Right hindlimb (tissue), 1 donor: ENCODE measurements at regions not wholly inside any gene's neighbourhood (a gene's known extent, or its start where the extent isn't known, plus 50 kb on each side); places are given as distances from the start of the nearest gene placed in this dataset.
"Not testable (repeated sequence)": the region's sequence is repeated elsewhere in the genome, so short reads cannot be mapped to it uniquely, and the experiment has no call there.

Experiments
- DNase-seq: peaks from one replicate; pipeline ENCODE4 v3.0.0-alpha.2; 2018

DNA sequence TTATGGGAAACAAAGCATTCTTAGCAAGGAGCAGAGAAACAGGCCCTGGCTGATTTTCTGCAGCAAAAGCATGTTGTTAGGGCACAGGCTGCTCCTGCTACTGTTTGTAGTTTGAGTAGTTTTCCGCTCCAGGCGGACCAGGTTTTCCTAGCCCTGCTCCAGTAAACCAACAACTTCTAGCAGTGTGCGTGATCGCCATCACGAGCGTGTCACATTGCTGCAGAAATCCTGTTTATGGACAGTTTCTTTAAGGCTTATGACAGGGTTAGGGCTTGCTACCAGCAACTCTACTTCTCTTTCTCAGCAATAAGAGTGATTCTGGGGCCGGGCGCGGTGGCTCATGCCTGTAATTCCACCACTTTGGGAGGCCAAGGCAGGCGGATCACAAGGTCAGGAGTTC is 803.9 kb upstream of the CDH10 start:
- DNase-seq: no peak

DNA sequence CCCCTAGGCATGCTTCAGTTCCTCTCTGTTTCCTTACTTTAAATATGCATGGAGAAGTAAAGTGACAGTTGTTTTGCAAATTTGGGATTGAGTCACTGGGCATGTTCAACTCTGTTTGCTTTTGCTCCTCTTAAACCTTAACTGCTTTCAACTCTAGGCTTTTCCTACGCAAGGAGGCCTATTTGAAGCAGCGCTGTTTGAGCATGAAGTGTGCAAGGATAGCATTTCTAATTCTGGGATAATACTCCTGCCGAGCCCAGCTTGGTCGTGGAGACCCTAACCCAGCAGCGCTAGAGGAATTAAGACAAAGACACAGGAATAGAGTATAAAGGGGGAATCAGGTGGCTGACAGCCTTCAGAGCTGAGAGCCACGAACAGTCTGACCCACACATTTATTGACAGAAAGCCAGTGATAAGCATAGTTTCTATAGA is 803.4 kb upstream of the CDH10 start:
- no peak for DNase-seq

DNA sequence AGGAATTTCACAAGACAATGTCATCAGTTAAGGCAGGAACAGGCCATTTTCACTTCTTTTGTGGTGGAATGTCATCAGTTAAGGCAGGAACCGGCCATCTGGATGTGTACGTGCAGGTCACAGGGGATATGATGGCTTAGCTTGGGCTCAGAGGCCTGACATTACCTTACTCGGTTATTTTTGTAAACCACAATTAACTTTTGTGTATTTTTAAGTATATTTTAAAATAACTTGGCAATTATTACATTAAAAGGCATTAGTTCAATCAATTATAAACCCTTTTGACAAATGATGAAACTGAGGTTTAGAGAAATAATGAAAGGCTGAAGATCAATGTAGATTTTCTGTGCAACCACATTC is 801.3 kb upstream of the CDH10 start:
- not testable (repeated sequence) for DNase-seq

DNA sequence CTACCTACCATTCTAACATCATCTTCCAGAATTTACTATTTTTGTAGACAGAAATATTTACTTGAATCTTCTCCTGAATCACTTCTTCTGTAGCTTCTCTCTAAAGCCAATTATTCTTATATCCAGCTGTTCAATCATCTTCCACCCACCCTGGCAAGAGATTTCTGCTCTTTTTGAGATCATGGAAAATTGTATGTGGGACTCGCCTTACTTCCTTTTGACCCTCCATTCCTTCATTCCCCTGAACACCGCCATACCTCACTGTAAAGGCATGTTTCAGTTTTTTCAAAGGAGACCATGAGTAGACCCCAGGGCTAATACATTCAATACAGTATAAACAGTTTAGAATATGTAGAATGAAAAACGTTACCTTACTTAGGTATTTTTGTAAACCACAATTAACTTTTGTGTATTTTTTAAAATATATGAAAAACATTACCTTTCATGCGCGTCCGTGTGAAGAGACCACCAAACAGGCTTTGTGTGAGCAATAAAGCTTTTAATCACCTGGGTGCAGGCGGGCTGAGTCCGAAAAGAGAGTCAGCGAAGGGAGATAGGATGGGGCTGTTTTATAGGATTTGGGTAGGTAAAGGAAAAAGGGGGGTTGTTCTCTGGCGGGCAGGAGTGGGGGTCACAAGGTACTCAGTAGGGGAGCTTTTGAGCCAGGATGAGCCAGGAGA is 800.7 kb upstream of the CDH10 start:
- DNase-seq: not testable (repeated sequence)

DNA sequence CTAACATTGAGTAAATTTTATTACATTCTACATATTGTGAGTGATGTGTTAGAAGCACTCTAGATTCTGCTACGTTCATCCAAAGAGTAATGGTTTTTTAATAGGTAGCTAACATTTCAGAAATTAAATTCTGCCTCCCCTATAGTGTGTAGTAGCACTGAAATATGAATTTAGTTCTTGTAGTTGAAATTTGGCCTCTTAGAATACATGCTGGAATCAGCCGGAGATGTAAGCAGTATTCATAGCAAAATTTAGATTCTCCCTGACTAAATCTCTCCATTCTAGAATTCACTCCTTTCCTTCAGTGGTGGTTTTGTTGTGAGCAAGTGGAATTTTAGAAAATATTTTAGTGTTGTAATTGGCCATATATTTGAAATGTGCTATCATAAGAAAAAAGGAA is 799.9 kb upstream of the CDH10 start:
- DNase-seq: no peak

DNA sequence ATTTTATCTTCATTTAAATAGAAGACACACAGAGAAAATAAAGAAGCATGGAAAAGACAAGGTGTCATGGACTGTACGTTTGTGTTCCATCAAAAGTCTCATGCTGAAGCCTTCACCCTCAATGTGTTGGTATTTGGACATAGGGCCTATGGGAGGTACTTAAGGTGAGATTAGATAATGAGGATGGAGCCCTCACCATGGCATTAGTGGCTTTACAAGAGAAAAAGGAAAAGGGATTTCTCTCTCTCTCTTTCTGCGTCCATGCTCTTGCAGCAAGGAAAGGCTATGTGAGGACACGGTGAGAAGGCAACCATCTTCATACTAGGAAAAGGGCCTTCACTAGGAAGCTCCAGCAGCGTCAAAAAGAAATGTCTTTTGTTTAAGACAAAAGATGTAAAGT is 797.0 kb upstream of the CDH10 start:
- DNase-seq: no peak

DNA sequence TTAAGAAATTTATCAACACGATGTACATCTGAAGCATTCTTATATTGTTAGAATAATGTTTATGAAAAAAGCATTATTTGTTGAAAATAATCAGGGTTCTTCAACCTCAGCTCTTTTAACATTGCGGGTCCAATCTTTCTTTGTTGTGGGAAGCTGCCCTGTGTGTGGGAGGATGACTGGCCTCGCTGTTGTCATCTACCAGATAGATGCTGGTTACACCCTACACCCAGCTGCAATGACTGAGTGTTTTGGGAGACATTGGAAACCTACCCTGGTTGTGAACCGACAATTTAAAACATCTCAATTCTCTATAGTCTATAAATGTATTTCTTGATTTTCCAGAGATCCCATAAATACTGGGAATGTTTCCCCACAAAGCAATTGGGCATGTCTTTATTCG is 794.2 kb upstream of the CDH10 start:
- no peak for DNase-seq

DNA sequence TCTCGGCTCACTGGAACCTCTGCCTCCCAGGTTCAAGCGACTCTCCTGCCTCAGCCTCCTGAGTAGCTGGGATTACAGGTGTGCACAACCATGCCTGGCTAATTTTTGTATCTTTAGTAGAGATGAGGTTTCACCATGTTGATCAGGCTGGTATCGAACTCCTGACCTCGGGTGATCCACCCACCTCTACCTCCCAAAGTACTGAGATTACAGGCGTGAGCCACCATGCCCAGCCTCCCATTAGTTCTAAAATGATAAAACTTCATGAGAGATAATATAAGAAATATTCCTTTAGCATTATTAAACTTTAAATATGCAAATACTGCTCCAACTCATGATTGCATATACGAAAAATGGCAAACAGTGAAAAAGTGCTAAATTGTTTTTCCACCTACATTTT is 793.6 kb upstream of the CDH10 start:
- DNase-seq: not testable (repeated sequence)

DNA sequence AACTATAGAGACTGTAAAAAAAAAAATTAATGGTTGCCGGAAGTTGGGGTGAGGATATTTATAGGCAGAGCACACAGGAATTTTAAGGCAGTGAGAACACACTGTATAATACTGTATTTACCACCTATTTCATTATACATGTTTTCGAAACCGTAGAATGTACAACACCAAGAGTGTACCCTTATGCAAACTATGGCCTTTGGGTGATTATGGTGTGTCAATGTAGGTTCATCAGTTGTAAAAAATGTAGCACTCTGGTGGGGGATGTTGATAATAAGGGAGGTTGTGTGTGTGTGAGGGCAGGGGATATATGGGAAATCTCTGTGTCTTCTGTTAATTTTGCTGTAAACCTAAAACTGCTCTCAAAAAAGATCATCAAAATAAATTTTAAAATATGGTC is 791.7 kb upstream of the CDH10 start:
- no peak for DNase-seq

DNA sequence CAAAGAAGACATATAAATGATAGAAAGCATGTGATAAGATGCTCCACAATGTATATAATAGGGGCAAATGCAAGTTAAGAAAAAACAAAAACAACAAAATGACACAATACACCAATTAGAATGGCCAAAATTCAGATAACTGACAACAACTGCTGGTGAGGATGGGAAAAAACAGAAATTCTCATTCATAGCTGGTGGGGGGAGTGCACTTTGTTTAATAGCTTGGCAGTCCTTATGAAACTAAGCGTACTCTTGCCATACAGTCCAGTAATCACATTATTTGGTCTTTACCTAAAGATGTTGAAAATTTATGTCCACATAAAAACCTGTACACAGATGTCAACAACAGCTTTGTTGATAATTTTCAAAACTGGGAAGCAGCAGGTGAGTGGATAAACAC is 791.1 kb upstream of the CDH10 start:
- DNase-seq: no peak

DNA sequence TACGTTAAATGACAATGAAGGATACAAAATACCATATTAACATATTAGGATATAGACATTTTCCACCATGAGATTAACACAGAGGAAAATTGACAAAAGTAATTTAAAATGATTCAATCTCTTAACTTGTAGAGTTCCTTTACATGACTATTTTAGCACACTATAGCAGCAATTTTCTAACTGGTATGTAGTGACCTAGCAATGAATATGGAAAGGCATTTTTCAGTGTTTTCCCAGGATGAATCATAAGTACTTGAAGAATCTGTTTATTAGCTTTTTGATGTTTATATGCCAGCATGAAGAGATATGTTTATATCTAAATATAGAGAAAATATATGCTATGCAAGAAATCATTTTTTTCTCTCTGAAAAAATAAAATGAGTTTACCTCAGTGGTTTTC is 782.5 kb upstream of the CDH10 start:
- no peak for DNase-seq

DNA sequence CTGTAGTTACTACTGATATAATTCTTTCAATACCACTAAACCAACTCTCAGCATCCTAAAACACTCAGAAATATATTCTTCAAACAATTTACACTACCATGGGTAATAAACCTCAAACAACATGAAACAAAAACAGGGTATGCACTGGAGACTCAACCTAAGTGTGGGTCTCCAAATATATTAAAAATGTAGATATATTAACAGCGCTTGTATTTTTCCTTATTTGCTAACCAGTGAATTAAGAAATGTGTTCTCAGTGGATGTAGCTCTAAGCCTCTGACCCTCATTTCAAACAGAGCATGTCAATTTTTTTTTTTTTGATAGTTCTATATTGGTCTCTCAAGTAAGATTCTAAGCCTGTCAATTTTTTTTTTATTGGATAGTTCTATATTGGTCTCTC is 778.5 kb upstream of the CDH10 start:
- no peak for DNase-seq

DNA sequence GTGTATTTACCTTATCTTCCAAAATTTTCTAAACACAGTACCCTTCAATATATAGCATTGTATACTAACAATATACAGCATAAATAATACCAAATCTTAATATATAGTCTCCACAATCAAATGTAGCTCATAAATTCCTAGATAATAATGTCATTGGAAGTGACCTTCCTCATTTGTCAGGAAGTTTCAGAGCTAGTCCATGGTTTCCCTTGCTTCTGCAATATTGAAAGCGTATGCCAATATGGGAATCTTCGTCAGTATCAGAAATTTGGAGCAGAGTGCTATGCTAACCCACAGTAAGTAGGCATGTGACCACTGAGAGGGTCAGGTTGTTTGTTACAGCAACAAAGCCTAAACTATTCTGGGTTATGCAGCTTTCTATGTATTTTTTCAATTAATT is 774.9 kb upstream of the CDH10 start:
- no peak for DNase-seq

DNA sequence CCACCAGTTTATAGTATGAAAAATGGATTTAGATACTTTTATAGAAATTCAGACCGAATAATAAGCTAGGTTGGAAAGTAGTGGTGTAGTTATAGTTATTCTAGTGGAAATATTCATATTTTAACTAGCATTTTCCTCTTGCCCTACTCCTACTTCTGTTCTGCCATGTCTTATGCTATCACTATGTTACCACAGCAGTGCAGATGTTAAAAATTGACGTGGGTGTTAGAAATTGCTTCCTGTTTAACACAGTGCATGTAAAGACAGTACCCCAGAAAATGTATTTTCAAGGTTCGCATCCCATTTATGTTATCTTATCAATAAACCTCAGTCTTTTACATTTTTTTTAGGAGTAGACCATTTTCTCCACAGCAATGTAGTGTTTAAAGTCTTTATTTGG is 774.2 kb upstream of the CDH10 start:
- no peak for DNase-seq

DNA sequence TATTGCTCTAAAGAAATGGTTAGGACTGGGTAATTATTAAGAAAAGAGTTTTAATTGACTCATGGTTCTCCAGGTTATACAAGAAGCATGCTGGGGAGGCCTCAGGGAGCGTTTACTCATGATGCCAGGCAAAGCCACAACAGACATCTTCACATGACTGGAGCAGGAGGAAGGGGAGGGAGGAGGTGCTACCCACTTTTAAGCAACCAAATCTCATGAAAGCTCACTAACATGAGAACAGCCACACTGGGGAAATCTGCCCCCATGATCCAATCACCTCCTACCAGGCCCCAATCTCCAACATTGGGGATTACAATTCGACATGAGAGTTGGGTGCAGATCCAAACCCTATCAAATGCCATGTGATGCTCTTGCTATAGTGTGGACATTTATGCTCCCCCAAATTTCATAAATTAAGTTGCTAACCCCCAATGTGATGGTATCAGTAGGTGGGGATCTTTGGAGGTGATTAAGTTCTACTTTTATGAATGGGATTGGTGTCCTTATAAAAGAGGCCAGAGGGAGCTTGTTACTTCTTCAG is 773.6 kb upstream of the CDH10 start:
- DNase-seq: no peak

DNA sequence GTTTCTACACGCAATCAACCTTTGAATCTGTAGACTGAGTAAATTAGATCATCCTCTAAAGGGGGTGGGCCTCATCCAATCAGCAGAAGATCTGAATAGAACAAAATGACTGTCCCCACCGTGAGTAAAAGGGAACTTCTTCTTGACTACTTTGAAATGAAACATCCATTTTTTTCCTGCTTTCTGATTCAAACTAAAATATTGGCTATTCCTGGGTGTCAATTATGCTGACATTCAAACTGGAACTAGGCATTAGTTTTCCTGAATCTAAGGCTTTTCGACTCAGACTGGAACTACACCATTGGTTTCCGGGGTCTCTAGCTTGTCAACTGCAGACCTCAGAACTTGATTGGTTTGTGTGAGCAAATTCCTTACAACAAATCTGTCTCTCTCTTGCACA is 772.2 kb upstream of the CDH10 start:
- DNase-seq: no peak

DNA sequence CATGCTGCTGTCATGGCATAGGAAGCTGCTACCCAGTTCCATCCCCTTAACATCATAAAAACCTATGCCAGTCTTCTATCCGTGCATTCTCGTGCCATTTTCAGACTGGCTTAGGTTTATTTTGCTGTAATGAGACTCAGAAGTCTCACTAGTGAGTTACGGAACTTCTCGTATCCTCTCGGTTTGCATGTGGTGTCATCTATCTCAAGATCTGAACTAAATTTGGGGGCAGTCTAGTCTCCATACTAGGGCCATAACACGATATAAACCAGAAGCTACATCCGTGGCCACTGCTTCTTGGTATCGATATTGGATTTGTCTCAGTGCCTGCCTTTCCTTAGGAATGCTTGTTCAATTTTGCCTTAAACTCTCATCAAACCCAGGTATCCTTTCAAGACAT is 771.2 kb upstream of the CDH10 start:
- DNase-seq: no peak

DNA sequence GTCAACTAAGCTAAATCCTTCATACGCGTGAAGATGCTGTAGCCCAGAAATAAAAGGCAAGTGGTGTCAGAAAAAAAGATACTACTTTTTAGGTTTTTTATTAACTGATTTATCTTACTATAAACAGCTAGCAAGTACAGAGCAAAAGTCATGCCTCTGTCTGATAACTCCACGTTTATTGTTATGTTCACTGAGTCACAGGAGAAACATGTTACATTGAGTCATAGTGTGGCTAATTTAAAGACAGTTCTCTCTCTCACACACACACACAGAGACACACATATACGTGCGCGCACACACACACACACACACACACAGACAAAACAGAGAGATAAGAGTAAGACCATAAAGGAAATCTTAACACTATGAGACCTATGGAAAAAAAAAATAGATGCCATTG is 770.0 kb upstream of the CDH10 start:
- no peak for DNase-seq

DNA sequence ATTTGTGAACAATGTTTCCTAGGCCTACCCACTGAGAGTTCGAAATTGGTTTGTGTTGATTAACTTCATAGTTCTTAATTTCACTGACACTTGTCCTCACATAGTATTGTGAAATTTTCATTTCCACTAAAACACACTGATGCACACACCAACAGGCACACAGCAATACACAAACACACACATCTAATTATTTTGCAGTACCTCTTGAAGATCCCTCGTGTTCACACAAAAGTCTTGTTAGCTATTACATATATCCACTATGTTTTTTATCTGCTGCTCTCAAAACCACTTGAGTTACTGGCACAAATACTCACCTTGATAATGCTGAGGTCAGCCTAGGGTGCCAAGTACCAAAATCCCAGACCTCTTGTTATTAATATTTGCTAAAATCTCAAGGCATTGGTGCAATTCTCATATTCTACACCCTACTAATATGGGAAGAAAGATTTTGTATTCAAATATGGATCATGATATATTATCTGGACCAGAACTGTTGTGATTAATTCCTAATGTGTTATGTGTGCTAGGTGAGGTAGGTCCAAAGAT is 767.4 kb upstream of the CDH10 start:
- DNase-seq: no peak

DNA sequence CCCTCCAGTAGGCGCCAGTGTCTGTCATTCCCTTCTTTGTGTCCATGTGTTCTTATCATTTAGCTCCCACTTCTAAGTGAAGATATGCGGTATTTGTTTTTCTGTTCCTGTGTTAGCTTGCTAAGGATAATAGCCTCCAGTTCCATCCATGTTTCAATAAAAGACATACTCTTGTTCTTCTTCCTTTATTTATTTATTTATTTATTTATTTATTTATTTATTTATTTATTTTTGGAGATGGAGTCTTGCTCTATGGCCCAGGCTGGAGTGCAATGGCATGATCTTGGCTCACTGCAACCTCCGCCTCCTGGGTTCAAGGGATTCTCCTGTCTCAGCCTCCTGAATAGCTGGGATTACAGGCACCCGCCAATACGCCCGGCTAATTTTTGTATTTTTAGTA is 762.6 kb upstream of the CDH10 start:
- DNase-seq: not testable (repeated sequence)

DNA sequence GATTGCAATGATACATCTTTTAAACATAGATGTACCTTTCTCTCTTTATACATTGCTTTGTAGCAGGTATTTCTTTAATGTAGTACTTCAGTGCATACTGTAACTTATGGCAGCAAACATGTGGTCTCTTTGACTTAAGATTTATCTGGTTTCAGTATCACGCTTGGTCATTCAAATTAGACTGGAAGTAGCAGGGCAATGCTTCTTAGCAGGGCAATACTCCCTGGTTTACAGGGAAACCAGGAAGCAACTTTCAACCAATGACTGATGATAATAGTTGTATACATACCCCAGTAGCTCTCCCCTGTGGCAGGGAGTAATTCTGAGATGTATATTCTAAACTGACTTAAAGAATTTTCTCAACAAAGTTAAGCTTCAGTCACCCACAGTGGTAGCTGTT is 761.1 kb upstream of the CDH10 start:
- no peak for DNase-seq

DNA sequence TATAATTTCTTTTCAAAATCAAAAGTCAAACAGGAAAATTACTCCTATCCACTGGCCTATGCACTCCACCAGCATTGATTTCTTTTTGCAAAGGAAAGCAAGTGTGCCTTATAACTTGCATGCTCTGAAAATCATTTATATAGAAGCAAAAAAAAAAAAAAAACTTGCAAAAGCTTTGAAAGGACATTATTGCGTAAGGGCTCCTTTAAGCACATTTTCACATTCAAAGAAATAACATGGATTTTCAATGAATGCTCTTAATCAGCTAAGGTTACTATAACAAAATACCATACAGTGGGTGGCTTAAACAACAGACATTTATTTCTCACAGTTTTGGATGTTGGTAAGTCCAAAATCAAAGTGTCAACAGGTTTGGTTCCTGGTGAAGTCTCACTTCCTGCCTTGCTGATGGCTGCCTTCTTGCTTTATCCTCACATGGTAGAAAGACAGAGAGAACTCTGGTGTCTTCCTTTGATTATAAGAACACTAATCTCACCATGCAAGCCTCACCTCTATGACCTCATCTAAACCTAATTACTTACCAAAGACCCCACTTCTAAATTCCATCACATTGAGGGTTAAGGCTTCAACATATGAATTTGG is 755.2 kb upstream of the CDH10 start:
- DNase-seq: no peak

DNA sequence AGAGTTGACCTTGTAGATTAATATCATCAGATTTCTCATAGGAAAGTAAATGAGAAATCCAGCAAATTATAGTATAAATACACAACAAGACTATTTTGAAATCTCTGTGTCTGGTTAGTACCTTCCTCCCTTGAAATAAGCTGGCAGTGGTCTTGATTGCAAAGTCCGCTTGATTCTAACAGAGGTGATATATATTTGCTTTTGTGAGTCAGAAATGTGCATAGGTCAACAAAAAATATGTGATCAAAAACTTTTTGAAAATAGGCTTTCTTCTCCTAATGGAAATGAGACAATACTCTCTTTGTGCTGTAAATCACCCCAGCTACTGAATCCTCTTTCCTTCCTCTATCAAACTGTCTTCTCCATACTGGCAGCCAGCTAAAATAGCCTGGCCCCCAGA is 749.2 kb upstream of the CDH10 start:
- DNase-seq: no peak

DNA sequence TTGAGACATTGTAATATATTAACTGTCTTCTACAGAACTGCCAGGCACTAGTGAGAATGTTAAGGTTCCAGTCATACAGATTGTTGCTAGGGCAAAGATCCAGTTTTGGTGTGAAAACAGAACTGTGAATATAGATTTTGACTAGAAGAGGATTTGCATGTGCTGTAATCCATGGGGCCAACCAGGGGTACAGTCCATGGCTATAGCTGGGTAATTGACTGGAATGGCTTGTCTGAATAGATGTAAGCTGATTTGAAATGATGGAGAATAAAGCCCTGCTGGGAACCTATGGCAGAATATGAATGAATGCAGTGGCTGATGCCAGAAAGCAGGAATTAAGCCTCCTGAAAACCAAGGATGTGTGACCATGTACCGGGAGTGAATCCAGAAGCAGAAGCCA is 748.5 kb upstream of the CDH10 start:
- no peak for DNase-seq

DNA sequence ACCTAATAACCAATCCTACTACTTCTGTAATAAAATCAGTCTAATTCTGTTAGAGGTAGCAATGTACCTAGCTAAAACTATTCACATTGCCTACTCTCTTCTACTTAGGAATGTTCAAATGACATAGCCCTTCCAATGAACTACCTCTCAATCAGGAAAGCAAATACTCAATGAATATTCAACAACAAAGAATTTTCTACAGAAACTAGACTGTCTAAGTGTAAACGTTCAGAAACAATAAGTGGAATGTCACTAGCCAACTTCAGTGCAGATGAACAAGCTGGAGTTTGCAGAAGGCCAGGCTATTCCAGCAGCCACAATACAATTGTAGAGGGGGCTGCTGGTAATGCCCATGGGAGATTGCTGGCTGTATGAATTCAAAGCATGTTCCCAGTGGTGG is 743.2 kb upstream of the CDH10 start:
- DNase-seq: no peak
